GM12878 (cell line): ENCODE measurements at regions not wholly inside any gene's neighbourhood (a gene's known extent, or its start where the extent isn't known, plus 50 kb on each side); places are given as distances from the start of the nearest gene placed in this dataset.

ENCODE experiments used
- BMI1 ChIP-seq: fragments of 450-650 bp; IDR thresholded peaks from 2 replicates; pipeline ENCODE4 v1.6.1; 2016; ENCODE audit warnings: mild to moderate bottlenecking, moderate library complexity, borderline replicate concordance
- DPF2 ChIP-seq: fragments of 450-650 bp; IDR thresholded peaks from 2 replicates; pipeline ENCODE4 v1.6.1; 2017; ENCODE audit warnings: mild to moderate bottlenecking
- EZH2 ChIP-seq: IDR thresholded peaks from 2 replicates; pipeline ENCODE4 v1.6.1; 2012; ENCODE audit warnings: low read depth, mild to moderate bottlenecking, control low read depth, inconsistent platforms, low read length, borderline replicate concordance; ENCODE audit not compliant: control insufficient read depth
- FOS ChIP-seq: IDR thresholded peaks from 3 replicates; pipeline ENCODE4 v1.6.1; 2011; ENCODE audit warnings: borderline replicate concordance; ENCODE audit not compliant: insufficient read length; ENCODE audit errors: extremely low read depth
- HDAC6 ChIP-seq: fragments of 200-600 bp; sonication (generic); IDR thresholded peaks from one replicate; pipeline ENCODE4 v1.8.0; 2017; ENCODE audit warnings: antibody characterized with exemption; ENCODE audit not compliant: unreplicated experiment
- IKZF2 ChIP-seq, 2 experiments: fragments of 450-650 bp; IDR thresholded peaks; 2 replicates each; pipeline ENCODE4 v1.6.1; 2017; ENCODE audit warnings: mild to moderate bottlenecking in 2 of 2, moderate library complexity in 2 of 2
- JUNB ChIP-seq: IDR thresholded peaks from 2 replicates; pipeline ENCODE4 v1.6.1; 2016; ENCODE audit warnings: antibody characterized with exemption, mild to moderate bottlenecking
- KLF5 ChIP-seq: fragments of 450-650 bp; IDR thresholded peaks from 2 replicates; pipeline ENCODE4 v1.6.1; 2014; ENCODE audit warnings: mild to moderate bottlenecking; ENCODE audit not compliant: partially characterized antibody
- POLR2AphosphoS2 ChIP-seq: IDR thresholded peaks from 2 replicates; pipeline ENCODE4 v1.6.1; 2011; ENCODE audit warnings: low read depth, mild to moderate bottlenecking, low read length, improper control_type of control experiment, moderate library complexity
- RELA ChIP-seq: fragments of 450-650 bp; IDR thresholded peaks from 2 replicates; pipeline ENCODE4 v1.8.0; 2014; ENCODE audit warnings: borderline replicate concordance; ENCODE audit not compliant: partially characterized antibody
- SP1 ChIP-seq: IDR thresholded peaks from one replicate; pipeline ENCODE4 v1.6.1; 2011; ENCODE audit warnings: low read depth, low read length
- SUZ12 ChIP-seq: fragments of 200-600 bp; sonication (generic); IDR thresholded peaks from one replicate; pipeline ENCODE4 v1.6.1; 2018; ENCODE audit warnings: antibody characterized with exemption, mild to moderate bottlenecking; ENCODE audit not compliant: unreplicated experiment
- TCF12 ChIP-seq: IDR thresholded peaks from 2 replicates; pipeline ENCODE4 v1.6.1; 2011; ENCODE audit warnings: low read depth, mild to moderate bottlenecking, low read length
- TCF7 ChIP-seq: IDR thresholded peaks from 2 replicates; pipeline ENCODE4 v1.6.1; 2014; ENCODE audit warnings: antibody characterized with exemption, borderline replicate concordance
- ZZZ3 ChIP-seq: IDR thresholded peaks from 2 replicates; pipeline ENCODE4 v1.6.1; 2011; ENCODE audit warnings: low read depth; ENCODE audit not compliant: control insufficient read depth, insufficient read length
- TF ChIP-seq, protein P1 (sequence below): fragments of 450-650 bp; IDR thresholded peaks from 2 replicates; pipeline ENCODE4 v1.6.1; 2016; ENCODE audit warnings: mild to moderate bottlenecking
- TF ChIP-seq, protein P2 (sequence below): fragments of 150-350 bp; IDR thresholded peaks from 2 replicates; pipeline ENCODE4 v1.6.1; 2016; ENCODE audit warnings: low read depth, low read length
- TF ChIP-seq, protein P3 (sequence below): fragments of 450-650 bp; IDR thresholded peaks from 2 replicates; pipeline ENCODE4 v1.6.1; 2017; ENCODE audit warnings: mild to moderate bottlenecking, low read depth, inconsistent platforms; ENCODE audit not compliant: poor library complexity, severe bottlenecking
- TF ChIP-seq, protein P4 (sequence below): fragments of 450-650 bp; IDR thresholded peaks from 2 replicates; pipeline ENCODE4 v1.6.1; 2017; ENCODE audit warnings: mild to moderate bottlenecking, moderate library complexity

DNA sequence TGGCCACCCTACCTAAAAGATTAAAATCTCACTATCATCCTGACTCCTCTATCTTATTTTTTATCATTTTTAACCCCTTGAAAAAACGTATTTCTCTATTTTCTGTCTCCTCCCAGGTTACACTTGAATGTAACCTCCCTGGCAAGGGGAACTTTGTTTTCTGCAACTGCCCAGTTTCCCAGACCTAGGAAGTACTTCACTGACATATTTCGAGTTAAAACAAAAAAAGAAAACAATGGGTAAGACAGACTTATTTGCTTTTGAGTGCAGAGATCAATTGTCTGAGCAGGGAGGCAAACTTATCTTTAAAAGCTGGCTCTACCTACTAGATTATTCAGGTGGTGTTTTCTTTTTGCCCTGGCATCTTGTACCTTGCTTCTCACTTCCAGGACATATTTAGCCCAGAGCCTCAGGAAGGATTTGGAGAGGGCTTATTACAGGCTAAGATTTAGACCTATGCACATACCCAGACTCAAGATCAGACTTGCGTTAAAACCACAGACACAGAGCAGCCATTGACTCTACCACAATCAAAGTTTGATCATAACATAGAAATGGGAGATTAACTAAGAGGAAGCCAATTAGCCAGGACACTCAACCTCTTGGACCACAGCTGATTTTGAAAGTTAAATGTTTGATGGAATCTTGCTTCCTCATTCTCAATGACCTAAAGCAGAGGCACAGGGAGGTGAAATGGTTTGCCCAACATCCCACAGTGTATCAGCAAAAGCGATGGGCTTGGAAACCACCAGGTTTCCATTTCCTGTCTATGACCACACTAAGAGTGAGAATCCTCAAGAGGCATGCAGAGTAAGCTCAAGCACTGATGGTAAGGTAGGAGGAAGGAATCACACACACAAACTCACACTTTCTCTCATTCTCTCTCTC, 169.5 kb upstream of the THBS1 start (continued):
- TF ChIP-seq, protein P1, sequence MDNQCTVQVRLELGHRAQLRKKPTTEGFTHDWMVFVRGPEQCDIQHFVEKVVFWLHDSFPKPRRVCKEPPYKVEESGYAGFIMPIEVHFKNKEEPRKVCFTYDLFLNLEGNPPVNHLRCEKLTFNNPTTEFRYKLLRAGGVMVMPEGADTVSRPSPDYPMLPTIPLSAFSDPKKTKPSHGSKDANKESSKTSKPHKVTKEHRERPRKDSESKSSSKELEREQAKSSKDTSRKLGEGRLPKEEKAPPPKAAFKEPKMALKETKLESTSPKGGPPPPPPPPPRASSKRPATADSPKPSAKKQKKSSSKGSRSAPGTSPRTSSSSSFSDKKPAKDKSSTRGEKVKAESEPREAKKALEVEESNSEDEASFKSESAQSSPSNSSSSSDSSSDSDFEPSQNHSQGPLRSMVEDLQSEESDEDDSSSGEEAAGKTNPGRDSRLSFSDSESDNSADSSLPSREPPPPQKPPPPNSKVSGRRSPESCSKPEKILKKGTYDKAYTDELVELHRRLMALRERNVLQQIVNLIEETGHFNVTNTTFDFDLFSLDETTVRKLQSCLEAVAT: no peak
- TF ChIP-seq FOS (no peak), IKZF2 (IDR thresholded peaks at IDR 0.05) (peak; percentile 80 to 81), ZZZ3 (no peak), SUZ12 (no peak), TCF12 (no peak), KLF5 (no peak), JUNB (no peak), HDAC6 (no peak), SP1 (no peak), TCF7 (no peak), POLR2AphosphoS2 (no peak), RELA (no peak), DPF2 (0 out of 2 replicates have a peak, but pooled peaks have one; percentile 52), BMI1 (no peak), EZH2 (no peak)
- TF ChIP-seq, protein P2, sequence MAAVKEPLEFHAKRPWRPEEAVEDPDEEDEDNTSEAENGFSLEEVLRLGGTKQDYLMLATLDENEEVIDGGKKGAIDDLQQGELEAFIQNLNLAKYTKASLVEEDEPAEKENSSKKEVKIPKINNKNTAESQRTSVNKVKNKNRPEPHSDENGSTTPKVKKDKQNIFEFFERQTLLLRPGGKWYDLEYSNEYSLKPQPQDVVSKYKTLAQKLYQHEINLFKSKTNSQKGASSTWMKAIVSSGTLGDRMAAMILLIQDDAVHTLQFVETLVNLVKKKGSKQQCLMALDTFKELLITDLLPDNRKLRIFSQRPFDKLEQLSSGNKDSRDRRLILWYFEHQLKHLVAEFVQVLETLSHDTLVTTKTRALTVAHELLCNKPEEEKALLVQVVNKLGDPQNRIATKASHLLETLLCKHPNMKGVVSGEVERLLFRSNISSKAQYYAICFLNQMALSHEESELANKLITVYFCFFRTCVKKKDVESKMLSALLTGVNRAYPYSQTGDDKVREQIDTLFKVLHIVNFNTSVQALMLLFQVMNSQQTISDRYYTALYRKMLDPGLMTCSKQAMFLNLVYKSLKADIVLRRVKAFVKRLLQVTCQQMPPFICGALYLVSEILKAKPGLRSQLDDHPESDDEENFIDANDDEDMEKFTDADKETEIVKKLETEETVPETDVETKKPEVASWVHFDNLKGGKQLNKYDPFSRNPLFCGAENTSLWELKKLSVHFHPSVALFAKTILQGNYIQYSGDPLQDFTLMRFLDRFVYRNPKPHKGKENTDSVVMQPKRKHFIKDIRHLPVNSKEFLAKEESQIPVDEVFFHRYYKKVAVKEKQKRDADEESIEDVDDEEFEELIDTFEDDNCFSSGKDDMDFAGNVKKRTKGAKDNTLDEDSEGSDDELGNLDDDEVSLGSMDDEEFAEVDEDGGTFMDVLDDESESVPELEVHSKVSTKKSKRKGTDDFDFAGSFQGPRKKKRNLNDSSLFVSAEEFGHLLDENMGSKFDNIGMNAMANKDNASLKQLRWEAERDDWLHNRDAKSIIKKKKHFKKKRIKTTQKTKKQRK: no peak
- TF ChIP-seq, protein P3, sequence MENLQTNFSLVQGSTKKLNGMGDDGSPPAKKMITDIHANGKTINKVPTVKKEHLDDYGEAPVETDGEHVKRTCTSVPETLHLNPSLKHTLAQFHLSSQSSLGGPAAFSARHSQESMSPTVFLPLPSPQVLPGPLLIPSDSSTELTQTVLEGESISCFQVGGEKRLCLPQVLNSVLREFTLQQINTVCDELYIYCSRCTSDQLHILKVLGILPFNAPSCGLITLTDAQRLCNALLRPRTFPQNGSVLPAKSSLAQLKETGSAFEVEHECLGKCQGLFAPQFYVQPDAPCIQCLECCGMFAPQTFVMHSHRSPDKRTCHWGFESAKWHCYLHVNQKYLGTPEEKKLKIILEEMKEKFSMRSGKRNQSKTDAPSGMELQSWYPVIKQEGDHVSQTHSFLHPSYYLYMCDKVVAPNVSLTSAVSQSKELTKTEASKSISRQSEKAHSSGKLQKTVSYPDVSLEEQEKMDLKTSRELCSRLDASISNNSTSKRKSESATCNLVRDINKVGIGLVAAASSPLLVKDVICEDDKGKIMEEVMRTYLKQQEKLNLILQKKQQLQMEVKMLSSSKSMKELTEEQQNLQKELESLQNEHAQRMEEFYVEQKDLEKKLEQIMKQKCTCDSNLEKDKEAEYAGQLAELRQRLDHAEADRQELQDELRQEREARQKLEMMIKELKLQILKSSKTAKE: no peak
- TF ChIP-seq, protein P4, sequence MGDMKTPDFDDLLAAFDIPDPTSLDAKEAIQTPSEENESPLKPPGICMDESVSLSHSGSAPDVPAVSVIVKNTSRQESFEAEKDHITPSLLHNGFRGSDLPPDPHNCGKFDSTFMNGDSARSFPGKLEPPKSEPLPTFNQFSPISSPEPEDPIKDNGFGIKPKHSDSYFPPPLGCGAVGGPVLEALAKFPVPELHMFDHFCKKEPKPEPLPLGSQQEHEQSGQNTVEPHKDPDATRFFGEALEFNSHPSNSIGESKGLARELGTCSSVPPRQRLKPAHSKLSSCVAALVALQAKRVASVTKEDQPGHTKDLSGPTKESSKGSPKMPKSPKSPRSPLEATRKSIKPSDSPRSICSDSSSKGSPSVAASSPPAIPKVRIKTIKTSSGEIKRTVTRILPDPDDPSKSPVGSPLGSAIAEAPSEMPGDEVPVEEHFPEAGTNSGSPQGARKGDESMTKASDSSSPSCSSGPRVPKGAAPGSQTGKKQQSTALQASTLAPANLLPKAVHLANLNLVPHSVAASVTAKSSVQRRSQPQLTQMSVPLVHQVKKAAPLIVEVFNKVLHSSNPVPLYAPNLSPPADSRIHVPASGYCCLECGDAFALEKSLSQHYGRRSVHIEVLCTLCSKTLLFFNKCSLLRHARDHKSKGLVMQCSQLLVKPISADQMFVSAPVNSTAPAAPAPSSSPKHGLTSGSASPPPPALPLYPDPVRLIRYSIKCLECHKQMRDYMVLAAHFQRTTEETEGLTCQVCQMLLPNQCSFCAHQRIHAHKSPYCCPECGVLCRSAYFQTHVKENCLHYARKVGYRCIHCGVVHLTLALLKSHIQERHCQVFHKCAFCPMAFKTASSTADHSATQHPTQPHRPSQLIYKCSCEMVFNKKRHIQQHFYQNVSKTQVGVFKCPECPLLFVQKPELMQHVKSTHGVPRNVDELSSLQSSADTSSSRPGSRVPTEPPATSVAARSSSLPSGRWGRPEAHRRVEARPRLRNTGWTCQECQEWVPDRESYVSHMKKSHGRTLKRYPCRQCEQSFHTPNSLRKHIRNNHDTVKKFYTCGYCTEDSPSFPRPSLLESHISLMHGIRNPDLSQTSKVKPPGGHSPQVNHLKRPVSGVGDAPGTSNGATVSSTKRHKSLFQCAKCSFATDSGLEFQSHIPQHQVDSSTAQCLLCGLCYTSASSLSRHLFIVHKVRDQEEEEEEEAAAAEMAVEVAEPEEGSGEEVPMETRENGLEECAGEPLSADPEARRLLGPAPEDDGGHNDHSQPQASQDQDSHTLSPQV: no peak
